ENCODE measurements at regions not wholly inside any gene's neighbourhood (a gene's known extent, or its start where the extent isn't known, plus 50 kb on each side); places are given as distances from the start of the nearest gene placed in this dataset.

DNA sequence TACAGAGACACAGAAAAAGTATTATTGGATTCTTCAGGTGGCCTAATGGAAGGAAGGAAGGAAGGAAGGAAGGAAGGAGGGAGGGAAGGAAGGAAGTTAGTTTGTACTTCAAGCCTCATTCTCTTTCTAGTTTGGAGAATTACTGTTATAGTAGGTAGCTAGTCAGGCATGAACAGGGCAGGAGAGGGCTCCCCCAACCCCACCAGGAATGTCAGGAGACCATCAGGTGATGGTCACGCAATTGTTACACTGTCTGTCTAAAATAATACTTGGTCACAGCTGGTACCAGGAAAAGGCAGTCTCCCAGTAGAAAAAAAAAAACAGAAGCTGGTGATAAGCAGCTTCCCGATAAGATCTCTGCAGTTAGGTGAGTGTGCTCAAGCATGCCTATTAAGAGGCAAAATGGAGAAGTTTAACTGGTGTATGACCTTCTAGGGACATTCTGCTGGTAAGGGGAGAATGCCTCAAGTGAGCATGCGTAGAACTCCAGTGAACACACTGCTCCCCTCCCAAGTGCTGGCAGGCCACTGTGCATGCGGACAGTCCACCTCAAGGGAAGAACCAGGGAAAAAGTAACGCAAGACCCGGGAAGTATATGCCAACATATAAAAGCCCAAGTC, 358.4 kb upstream of the SOX5 start:
- TF ChIP-seq HDGF (IDR thresholded peaks at IDR 0.05; ENCODE audit: borderline replicate concordance) (no peak), ZNF384 (IDR thresholded peaks at IDR 0.05) (no peak), FOXM1 (IDR thresholded peaks at IDR 0.05; ENCODE audit: borderline replicate concordance) (no peak), BHLHE40 (IDR thresholded peaks at IDR 0.05; ENCODE audit: borderline replicate concordance) (no peak), SP1 (IDR thresholded peaks at IDR 0.05) (no peak), FOXK2 (IDR thresholded peaks at IDR 0.05) (no peak)
